HEK293 (cell line): ENCODE measurements at regions not wholly inside any gene's neighbourhood (a gene's known extent, or its start where the extent isn't known, plus 50 kb on each side); places are given as distances from the start of the nearest gene placed in this dataset.

Experiments used
- EGR2 ChIP-seq: fragments of 450-650 bp; formaldehyde crosslinking; IDR thresholded peaks from 2 replicates; pipeline ENCODE4 v1.5.1; 2016; ENCODE audit warnings: low read depth, missing biosample characterization, missing genetic modification characterization
- FEZF1 ChIP-seq: fragments of 450-650 bp; formaldehyde crosslinking; IDR thresholded peaks from 2 replicates; pipeline ENCODE4 v1.5.1; 2016; ENCODE audit warnings: missing biosample characterization, missing genetic modification characterization
- HOXD13 ChIP-seq: sonication (generic); formaldehyde crosslinking; IDR thresholded peaks from 2 replicates; pipeline ENCODE4 v1.8.0; 2022; ENCODE audit warnings: missing genetic modification reagents, borderline replicate concordance
- KLF1 ChIP-seq: fragments of 450-650 bp; formaldehyde crosslinking; IDR thresholded peaks from 2 replicates; pipeline ENCODE4 v1.5.1; 2016; ENCODE audit warnings: missing biosample characterization, missing genetic modification characterization
- OSR2 ChIP-seq: fragments of 450-650 bp; formaldehyde crosslinking; IDR thresholded peaks from 2 replicates; pipeline ENCODE4 v1.5.1; 2016; ENCODE audit warnings: missing biosample characterization, missing genetic modification characterization
- RBAK ChIP-seq: fragments of 450-650 bp; formaldehyde crosslinking; IDR thresholded peaks from 2 replicates; pipeline ENCODE4 v1.5.1; 2016; ENCODE audit warnings: missing biosample characterization, missing genetic modification characterization
- REPIN1 ChIP-seq: fragments of 450-650 bp; formaldehyde crosslinking; IDR thresholded peaks from 2 replicates; pipeline ENCODE4 v1.5.1; 2017; ENCODE audit warnings: missing biosample characterization, missing genetic modification characterization, low read depth
- SCRT1 ChIP-seq: fragments of 450-650 bp; formaldehyde crosslinking; IDR thresholded peaks from 2 replicates; pipeline ENCODE4 v1.5.1; 2016; ENCODE audit warnings: missing biosample characterization, missing genetic modification characterization, borderline replicate concordance
- SP2 ChIP-seq: fragments of 450-650 bp; formaldehyde crosslinking; IDR thresholded peaks from 2 replicates; pipeline ENCODE4 v1.5.1; 2016; ENCODE audit warnings: missing biosample characterization, missing genetic modification characterization
- ZIC2 ChIP-seq: fragments of 450-650 bp; formaldehyde crosslinking; IDR thresholded peaks from 2 replicates; pipeline ENCODE4 v1.5.1; 2016; ENCODE audit warnings: missing biosample characterization, missing genetic modification characterization
- ZNF114 ChIP-seq: fragments of 450-650 bp; formaldehyde crosslinking; IDR thresholded peaks from 2 replicates; pipeline ENCODE4 v1.5.0; 2017; ENCODE audit warnings: missing biosample characterization, missing genetic modification characterization
- ZNF121 ChIP-seq: fragments of 450-650 bp; formaldehyde crosslinking; IDR thresholded peaks from 2 replicates; pipeline ENCODE4 v1.5.1; 2016; ENCODE audit warnings: missing biosample characterization, missing genetic modification characterization
- ZNF132 ChIP-seq: fragments of 450-650 bp; formaldehyde crosslinking; IDR thresholded peaks from 2 replicates; pipeline ENCODE4 v1.5.1; 2017; ENCODE audit warnings: missing biosample characterization, missing genetic modification characterization, borderline replicate concordance
- ZNF155 ChIP-seq: fragments of 450-650 bp; formaldehyde crosslinking; IDR thresholded peaks from 2 replicates; pipeline ENCODE4 v1.5.1; 2016; ENCODE audit warnings: missing biosample characterization, missing genetic modification characterization
- ZNF16 ChIP-seq: fragments of 450-650 bp; formaldehyde crosslinking; IDR thresholded peaks from 2 replicates; pipeline ENCODE4 v1.5.1; 2016; ENCODE audit warnings: low read depth, missing biosample characterization, missing genetic modification characterization
- ZNF169 ChIP-seq: fragments of 450-650 bp; formaldehyde crosslinking; IDR thresholded peaks from 2 replicates; pipeline ENCODE4 v1.5.1; 2016; ENCODE audit warnings: missing biosample characterization, missing genetic modification characterization
- ZNF23 ChIP-seq: fragments of 450-650 bp; formaldehyde crosslinking; IDR thresholded peaks from 2 replicates; pipeline ENCODE4 v1.5.1; 2016; ENCODE audit warnings: missing biosample characterization, missing genetic modification characterization, borderline replicate concordance
- ZNF37A ChIP-seq: fragments of 450-650 bp; IDR thresholded peaks from 2 replicates; pipeline ENCODE4 v1.5.1; 2018; ENCODE audit warnings: missing biosample characterization, missing genetic modification characterization
- ZNF426 ChIP-seq: fragments of 450-650 bp; formaldehyde crosslinking; IDR thresholded peaks from 2 replicates; pipeline ENCODE4 v1.5.1; 2017; ENCODE audit warnings: missing biosample characterization, missing genetic modification characterization, mild to moderate bottlenecking, inconsistent platforms, moderate library complexity
- ZNF561 ChIP-seq: fragments of 450-650 bp; IDR thresholded peaks from 2 replicates; pipeline ENCODE4 v1.5.1; 2018; ENCODE audit warnings: missing biosample characterization, missing genetic modification characterization, borderline replicate concordance
- ZNF596 ChIP-seq: fragments of 450-650 bp; IDR thresholded peaks from 2 replicates; pipeline ENCODE4 v1.5.0; 2018; ENCODE audit warnings: missing biosample characterization, mild to moderate bottlenecking, missing genetic modification characterization, moderate library complexity
- ZNF600 ChIP-seq: fragments of 450-650 bp; formaldehyde crosslinking; IDR thresholded peaks from 2 replicates; pipeline ENCODE4 v1.5.1; 2016; ENCODE audit warnings: missing biosample characterization, missing genetic modification characterization
- ZNF76 ChIP-seq: fragments of 450-650 bp; formaldehyde crosslinking; IDR thresholded peaks from 2 replicates; pipeline ENCODE4; 2016; ENCODE audit warnings: low read depth, missing biosample characterization, missing genetic modification characterization, borderline replicate concordance
- ZSCAN23 ChIP-seq: fragments of 450-650 bp; formaldehyde crosslinking; IDR thresholded peaks from 2 replicates; pipeline ENCODE4 v1.5.1; 2016; ENCODE audit warnings: missing biosample characterization, missing genetic modification characterization
- TF ChIP-seq, protein P1 (sequence below): fragments of 450-650 bp; formaldehyde crosslinking; IDR thresholded peaks from 2 replicates; pipeline ENCODE4 v1.5.1; 2016; ENCODE audit warnings: missing biosample characterization, missing genetic modification characterization
- TF ChIP-seq, protein P2 (sequence below): fragments of 450-650 bp; formaldehyde crosslinking; IDR thresholded peaks from 2 replicates; pipeline ENCODE4 v1.5.1; 2016; ENCODE audit warnings: missing biosample characterization, missing genetic modification characterization
- TF ChIP-seq, protein P3 (sequence below): IDR thresholded peaks from 2 replicates; pipeline ENCODE4 v1.6.1; 2011; ENCODE audit warnings: mild to moderate bottlenecking, low read depth, low read length, borderline replicate concordance
- TF ChIP-seq, protein P4 (sequence below): sonication (generic); formaldehyde crosslinking; IDR thresholded peaks from 2 replicates; pipeline ENCODE4 v1.8.1; 2022; ENCODE audit warnings: mild to moderate bottlenecking, moderate library complexity, missing genetic modification reagents
- TF ChIP-seq, protein P5 (sequence below): fragments of 450-650 bp; formaldehyde crosslinking; IDR thresholded peaks from 2 replicates; pipeline ENCODE4 v1.5.1; 2016; ENCODE audit warnings: missing biosample characterization, missing genetic modification characterization
- TF ChIP-seq, protein P6 (sequence below): fragments of 450-650 bp; formaldehyde crosslinking; IDR thresholded peaks from 2 replicates; pipeline ENCODE4 v1.5.1; 2016; ENCODE audit warnings: missing biosample characterization, missing genetic modification characterization
- TF ChIP-seq, protein P7 (sequence below): fragments of 450-650 bp; formaldehyde crosslinking; IDR thresholded peaks from 2 replicates; pipeline ENCODE4 v1.5.1; 2016; ENCODE audit warnings: missing biosample characterization, missing genetic modification characterization

DNA sequence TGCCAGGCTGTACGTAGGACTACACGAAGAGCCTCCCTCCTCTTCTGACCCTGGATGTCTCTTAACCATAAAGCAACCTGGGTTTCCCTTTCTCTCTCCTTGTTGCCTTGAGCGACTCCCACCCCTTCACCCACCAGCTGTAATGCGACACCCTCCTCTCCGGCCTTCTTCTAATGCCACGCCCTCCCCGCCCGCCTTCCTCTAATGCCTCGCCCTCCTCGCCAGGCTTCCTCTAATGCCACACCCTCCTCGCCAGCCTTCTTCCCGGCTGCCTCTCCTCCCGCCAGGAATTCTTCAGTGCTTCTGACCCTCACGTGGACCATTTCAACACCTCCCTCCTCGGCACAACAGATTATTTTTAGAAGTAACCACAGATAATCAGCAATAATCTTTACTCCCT lies 348.5 kb upstream of the SHH start (continued):
- TF ChIP-seq, protein P1, sequence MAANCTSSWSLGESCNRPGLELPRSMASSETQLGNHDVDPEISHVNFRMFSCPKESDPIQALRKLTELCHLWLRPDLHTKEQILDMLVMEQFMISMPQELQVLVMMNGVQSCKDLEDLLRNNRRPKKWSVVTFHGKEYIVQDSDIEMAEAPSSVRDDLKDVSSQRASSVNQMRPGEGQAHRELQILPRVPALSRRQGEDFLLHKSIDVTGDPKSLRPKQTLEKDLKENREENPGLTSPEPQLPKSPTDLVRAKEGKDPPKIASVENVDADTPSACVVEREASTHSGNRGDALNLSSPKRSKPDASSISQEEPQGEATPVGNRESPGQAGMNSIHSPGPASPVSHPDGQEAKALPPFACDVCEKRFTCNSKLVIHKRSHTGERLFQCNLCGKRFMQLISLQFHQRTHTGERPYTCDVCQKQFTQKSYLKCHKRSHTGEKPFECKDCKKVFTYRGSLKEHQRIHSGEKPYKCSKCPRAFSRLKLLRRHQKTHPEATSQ, result no peak
- TF ChIP-seq ZNF23 (tag by site-specific recombination) (no peak), RBAK (tag by site-specific recombination) (no peak), ZNF16 (no peak), KLF1 (peak; percentile 100), ZSCAN23 (no peak), ZNF169 (tag by site-specific recombination) (no peak), ZNF37A (tag by site-specific recombination) (no peak), SP2 (peak; percentile 37), SCRT1 (no peak), ZNF76 (tag by site-specific recombination) (no peak), ZNF426 (tag by site-specific recombination) (no peak), REPIN1 (no peak), ZNF121 (no peak), ZNF114 (tag by site-specific recombination) (no peak), ZIC2 (no peak), ZNF561 (no peak), HOXD13 (CRISPR knock-in tag) (no peak), FEZF1 (tag by site-specific recombination) (no peak), ZNF596 (tag by site-specific recombination) (no peak), ZNF155 (tag by site-specific recombination) (no peak), ZNF132 (tag by site-specific recombination) (no peak), EGR2 (peak; percentile 94), ZNF600 (tag by site-specific recombination) (no peak), OSR2 (no peak)
- TF ChIP-seq, protein P2, sequence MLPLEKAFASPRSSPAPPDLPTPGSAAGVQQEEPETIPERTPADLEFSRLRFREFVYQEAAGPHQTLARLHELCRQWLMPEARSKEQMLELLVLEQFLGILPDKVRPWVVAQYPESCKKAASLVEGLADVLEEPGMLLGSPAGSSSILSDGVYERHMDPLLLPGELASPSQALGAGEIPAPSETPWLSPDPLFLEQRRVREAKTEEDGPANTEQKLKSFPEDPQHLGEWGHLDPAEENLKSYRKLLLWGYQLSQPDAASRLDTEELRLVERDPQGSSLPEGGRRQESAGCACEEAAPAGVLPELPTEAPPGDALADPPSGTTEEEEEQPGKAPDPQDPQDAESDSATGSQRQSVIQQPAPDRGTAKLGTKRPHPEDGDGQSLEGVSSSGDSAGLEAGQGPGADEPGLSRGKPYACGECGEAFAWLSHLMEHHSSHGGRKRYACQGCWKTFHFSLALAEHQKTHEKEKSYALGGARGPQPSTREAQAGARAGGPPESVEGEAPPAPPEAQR (tag by site-specific recombination), result no peak
- TF ChIP-seq, protein P3, sequence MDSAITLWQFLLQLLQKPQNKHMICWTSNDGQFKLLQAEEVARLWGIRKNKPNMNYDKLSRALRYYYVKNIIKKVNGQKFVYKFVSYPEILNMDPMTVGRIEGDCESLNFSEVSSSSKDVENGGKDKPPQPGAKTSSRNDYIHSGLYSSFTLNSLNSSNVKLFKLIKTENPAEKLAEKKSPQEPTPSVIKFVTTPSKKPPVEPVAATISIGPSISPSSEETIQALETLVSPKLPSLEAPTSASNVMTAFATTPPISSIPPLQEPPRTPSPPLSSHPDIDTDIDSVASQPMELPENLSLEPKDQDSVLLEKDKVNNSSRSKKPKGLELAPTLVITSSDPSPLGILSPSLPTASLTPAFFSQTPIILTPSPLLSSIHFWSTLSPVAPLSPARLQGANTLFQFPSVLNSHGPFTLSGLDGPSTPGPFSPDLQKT, result no peak
- TF ChIP-seq, protein P4, sequence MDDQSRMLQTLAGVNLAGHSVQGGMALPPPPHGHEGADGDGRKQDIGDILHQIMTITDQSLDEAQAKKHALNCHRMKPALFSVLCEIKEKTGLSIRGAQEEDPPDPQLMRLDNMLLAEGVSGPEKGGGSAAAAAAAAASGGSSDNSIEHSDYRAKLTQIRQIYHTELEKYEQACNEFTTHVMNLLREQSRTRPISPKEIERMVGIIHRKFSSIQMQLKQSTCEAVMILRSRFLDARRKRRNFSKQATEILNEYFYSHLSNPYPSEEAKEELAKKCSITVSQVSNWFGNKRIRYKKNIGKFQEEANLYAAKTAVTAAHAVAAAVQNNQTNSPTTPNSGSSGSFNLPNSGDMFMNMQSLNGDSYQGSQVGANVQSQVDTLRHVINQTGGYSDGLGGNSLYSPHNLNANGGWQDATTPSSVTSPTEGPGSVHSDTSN (CRISPR knock-in tag), result no peak
- TF ChIP-seq, protein P5, sequence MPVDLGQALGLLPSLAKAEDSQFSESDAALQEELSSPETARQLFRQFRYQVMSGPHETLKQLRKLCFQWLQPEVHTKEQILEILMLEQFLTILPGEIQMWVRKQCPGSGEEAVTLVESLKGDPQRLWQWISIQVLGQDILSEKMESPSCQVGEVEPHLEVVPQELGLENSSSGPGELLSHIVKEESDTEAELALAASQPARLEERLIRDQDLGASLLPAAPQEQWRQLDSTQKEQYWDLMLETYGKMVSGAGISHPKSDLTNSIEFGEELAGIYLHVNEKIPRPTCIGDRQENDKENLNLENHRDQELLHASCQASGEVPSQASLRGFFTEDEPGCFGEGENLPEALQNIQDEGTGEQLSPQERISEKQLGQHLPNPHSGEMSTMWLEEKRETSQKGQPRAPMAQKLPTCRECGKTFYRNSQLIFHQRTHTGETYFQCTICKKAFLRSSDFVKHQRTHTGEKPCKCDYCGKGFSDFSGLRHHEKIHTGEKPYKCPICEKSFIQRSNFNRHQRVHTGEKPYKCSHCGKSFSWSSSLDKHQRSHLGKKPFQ, result no peak
- TF ChIP-seq, protein P6, sequence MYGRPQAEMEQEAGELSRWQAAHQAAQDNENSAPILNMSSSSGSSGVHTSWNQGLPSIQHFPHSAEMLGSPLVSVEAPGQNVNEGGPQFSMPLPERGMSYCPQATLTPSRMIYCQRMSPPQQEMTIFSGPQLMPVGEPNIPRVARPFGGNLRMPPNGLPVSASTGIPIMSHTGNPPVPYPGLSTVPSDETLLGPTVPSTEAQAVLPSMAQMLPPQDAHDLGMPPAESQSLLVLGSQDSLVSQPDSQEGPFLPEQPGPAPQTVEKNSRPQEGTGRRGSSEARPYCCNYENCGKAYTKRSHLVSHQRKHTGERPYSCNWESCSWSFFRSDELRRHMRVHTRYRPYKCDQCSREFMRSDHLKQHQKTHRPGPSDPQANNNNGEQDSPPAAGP (tag by site-specific recombination), result peak; percentile 71; the same call in 1 of the 2 replicates
- TF ChIP-seq, protein P7, sequence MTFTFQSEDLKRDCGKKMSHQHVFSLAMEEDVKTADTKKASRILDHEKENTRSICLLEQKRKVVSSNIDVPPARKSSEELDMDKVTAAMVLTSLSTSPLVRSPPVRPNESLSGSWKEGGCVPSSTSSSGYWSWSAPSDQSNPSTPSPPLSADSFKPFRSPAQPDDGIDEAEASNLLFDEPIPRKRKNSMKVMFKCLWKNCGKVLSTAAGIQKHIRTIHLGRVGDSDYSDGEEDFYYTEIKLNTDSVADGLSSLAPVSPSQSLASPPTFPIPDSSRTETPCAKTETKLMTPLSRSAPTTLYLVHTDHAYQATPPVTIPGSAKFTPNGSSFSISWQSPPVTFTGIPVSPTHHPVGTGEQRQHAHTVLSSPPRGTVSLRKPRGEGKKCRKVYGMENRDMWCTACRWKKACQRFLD (tag by site-specific recombination), result no peak
